Tibial artery (tissue), 4 donors: ENCODE measurements at regions not wholly inside any gene's neighbourhood (a gene's known extent, or its start where the extent isn't known, plus 50 kb on each side); places are given as distances from the start of the nearest gene placed in this dataset.

ENCODE experiments used
- DNase-seq, 2 donors: peaks; one replicate each; pipeline ENCODE4 v3.0.0-alpha.2; 2019
- H3K27ac ChIP-seq, 2 donors: fragments of 200-600 bp; sonication (generic) in 1 of 2; 1 replicate in 1 of 2; 2 replicates in 1 of 2; pipeline ENCODE4 v1.5.1; 2018 to 2019; ENCODE audit warnings: mild to moderate bottlenecking in 1 of 2
- H3K27me3 ChIP-seq, 2 donors: fragments of 200-600 bp; sonication (generic) in 1 of 2; one replicate each; pipeline versions ENCODE4 v1.5.1 to v1.6.0; 2016 to 2019
- H3K36me3 ChIP-seq, 3 donors: fragments of 200-600 bp; sonication (generic) in 2 of 3; one replicate each; pipeline ENCODE4 v1.5.1; 2016 to 2019; ENCODE audit warnings: mild to moderate bottlenecking in 2 of 3
- H3K4me1 ChIP-seq, 4 donors: fragments of 200-600 bp; sonication (generic) in 2 of 4; 1 replicate in 3 of 4; 2 replicates in 1 of 4; pipeline ENCODE4 v1.5.1; 2016 to 2019
- H3K4me3 ChIP-seq, 2 donors: fragments of 200-600 bp; sonication (generic) in 1 of 2; 1 replicate in 1 of 2; 2 replicates in 1 of 2; pipeline ENCODE4 v1.5.1; 2018 to 2019; ENCODE audit warnings: mild to moderate bottlenecking in 2 of 2
- H3K9me3 ChIP-seq, 3 donors: fragments of 200-600 bp; sonication (generic) in 1 of 3; one replicate each; pipeline ENCODE4 v1.5.1; 2016 to 2019
- CTCF ChIP-seq, 2 experiments: fragments of 200-600 bp in 1 of 2; fragments of 450-650 bp in 1 of 2; IDR thresholded peaks; one replicate each; pipeline ENCODE4 v1.5.1; 2017 to 2019; ENCODE audit warnings: antibody characterized with exemption in 2 of 2, mild to moderate bottlenecking in 1 of 2, moderate library complexity in 1 of 2
- intact Hi-C: fragments of 100-400 bp; cut with DNase I; formaldehyde crosslinking; loops from one replicate; pipeline ENCODE4 v1.15.0; 2023; ENCODE audit warnings: low total_unique reads

- Histone ChIP-seq H3K36me3 (no peaks in the 10 kb centered on the region), H3K4me1 (no peaks in the 10 kb centered on the region), H3K4me3 (no peak overlapping the region), H3K27ac (no peak overlapping the region), H3K27me3 (no peaks in the 10 kb centered on the region), H3K9me3 (no peaks in the 10 kb centered on the region)
- TF ChIP-seq CTCF (IDR thresholded peaks at IDR 0.05) = no peak
- no peak for DNase-seq
- intact Hi-C loops = no loop called here
Observed at GRCh38 chr5:125036494-125036893, 290.1 kb upstream of the ZNF608 start.

- no peak overlapping the region for H3K27ac ChIP-seq
- intact Hi-C loops = no loop called here
- no peak for TF ChIP-seq CTCF (IDR thresholded peaks at IDR 0.05)
- no peaks in the 10 kb centered on the region for H3K9me3 ChIP-seq
- H3K36me3 ChIP-seq = no peaks in the 10 kb centered on the region
- no peak overlapping the region for H3K4me3 ChIP-seq
- H3K27me3 ChIP-seq = no peaks in the 10 kb centered on the region
- no peak for DNase-seq
- peaks cover 0 to 2% (median 0%) of the 10 kb centered on the region in 4 donors for H3K4me1 ChIP-seq
Observed at GRCh38 chr5:125037020-125037419, 290.6 kb upstream of the ZNF608 start.

GRCh38 chr5:125037530-125037929 is 291.1 kb upstream of the ZNF608 start:
- Histone ChIP-seq H3K27ac (no peak overlapping the region), H3K9me3 (no peaks in the 10 kb centered on the region), H3K27me3 (no peaks in the 10 kb centered on the region), H3K4me3 (no peak overlapping the region), H3K4me1 (peaks cover 0 to 7% (median 0%) of the 10 kb centered on the region in 4 donors), H3K36me3 (no peaks in the 10 kb centered on the region)
- intact Hi-C loops = no loop called here
- TF ChIP-seq CTCF (IDR thresholded peaks at IDR 0.05) = no peak
- no peak for DNase-seq

GRCh38 chr5:125038477-125038876 is 292.0 kb upstream of the ZNF608 start:
- H3K27ac ChIP-seq = no peak overlapping the region
- H3K4me1 ChIP-seq = peaks cover 0 to 10% (median 2%) of the 10 kb centered on the region in 4 donors
- TF ChIP-seq CTCF (IDR thresholded peaks at IDR 0.05) = no peak
- no peak for DNase-seq
- H3K9me3 ChIP-seq = no peaks in the 10 kb centered on the region
- no peaks in the 10 kb centered on the region for H3K27me3 ChIP-seq
- intact Hi-C loops = no loop called here
- no peaks in the 10 kb centered on the region for H3K36me3 ChIP-seq
- H3K4me3 ChIP-seq = no peak overlapping the region

GRCh38 chr5:125041798-125042197 is 295.4 kb upstream of the ZNF608 start:
- H3K27me3 ChIP-seq = no peaks in the 10 kb centered on the region
- peaks cover 0 to 22% (median 8%) of the 10 kb centered on the region in 4 donors for H3K4me1 ChIP-seq
- DNase-seq = no peak
- H3K4me3 ChIP-seq = no peak overlapping the region
- H3K27ac ChIP-seq = no peak overlapping the region
- intact Hi-C loops = no loop called here
- no peaks in the 10 kb centered on the region for H3K36me3 ChIP-seq
- TF ChIP-seq CTCF (IDR thresholded peaks at IDR 0.05) = no peak
- no peaks in the 10 kb centered on the region for H3K9me3 ChIP-seq

GRCh38 chr5:125042261-125042890 is 295.9 kb upstream of the ZNF608 start:
- Histone ChIP-seq H3K27me3 (no peaks in the 10 kb centered on the region), H3K36me3 (no peaks in the 10 kb centered on the region), H3K4me1 (peaks cover 0 to 22% (median 8%) of the 10 kb centered on the region in 4 donors), H3K9me3 (no peaks in the 10 kb centered on the region), H3K27ac (no peak overlapping the region), H3K4me3 (no peak overlapping the region)
- no peak for DNase-seq
- no peak for TF ChIP-seq CTCF (IDR thresholded peaks at IDR 0.05)
- intact Hi-C loops = no loop called here
